ENCODE measurements at regions not wholly inside any gene's neighbourhood (a gene's known extent, or its start where the extent isn't known, plus 50 kb on each side); places are given as distances from the start of the nearest gene placed in this dataset.

DNA sequence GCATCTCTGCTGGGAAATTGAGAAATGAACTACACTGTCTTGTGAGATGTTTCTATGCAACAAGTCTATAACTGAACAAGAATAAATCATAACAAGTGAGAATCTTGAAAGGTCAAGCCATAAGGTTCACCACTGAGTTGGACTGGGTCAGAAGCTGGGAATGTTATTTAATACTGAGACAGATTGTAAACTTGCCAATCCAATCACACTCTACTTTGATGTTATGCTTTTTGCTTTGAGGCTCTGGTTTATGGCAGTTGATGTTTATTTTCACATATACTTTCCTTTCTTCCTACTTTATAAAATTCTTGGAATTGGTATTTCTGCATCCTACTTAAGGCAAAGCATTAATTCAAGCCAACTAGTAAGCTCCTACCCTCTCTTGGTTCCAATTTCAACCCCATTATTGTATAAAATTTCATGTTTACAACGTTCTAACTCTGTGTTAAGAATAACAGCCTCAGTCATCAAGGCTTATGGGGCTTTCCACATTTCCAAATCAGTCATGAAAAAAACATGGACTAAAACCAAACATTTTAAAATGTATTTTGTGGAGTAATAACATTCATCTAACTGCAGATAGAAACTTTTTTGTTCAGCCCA, 533.4 kb downstream of the NYAP2 start:
- no peak for TF ChIP-seq TAF1 (IDR thresholded peaks at IDR 0.05; ENCODE audit: low read depth, low read length)
- no peak for TF ChIP-seq POLR2A (IDR thresholded peaks at IDR 0.05; ENCODE audit: low read depth, low read length)
